Fibroblast of lung (primary cell): ENCODE measurements at regions not wholly inside any gene's neighbourhood (a gene's known extent, or its start where the extent isn't known, plus 50 kb on each side); places are given as distances from the start of the nearest gene placed in this dataset.
"Not testable (repeated sequence)": the region's sequence is repeated elsewhere in the genome, so short reads cannot be mapped to it uniquely, and the experiment has no call there.

Experiments used
- DNase-seq, 2 donors: peaks; one replicate each; pipeline versions ENCODE4 v3.0.0 to v3.0.0-alpha.2; 2010; ENCODE audit warnings: low read depth in 2 of 2
- H2AFZ ChIP-seq: 2 replicates; pipeline ENCODE4 v1.5.1; 2012; ENCODE audit warnings: low read length, control low read depth, inconsistent platforms
- H3K27ac ChIP-seq: 2 replicates; pipeline ENCODE4 v1.5.1; 2011; ENCODE audit warnings: low read length, control low read depth; ENCODE audit not compliant: insufficient read depth
- H3K27me3 ChIP-seq: 2 replicates; pipeline ENCODE4 v1.5.1; 2011; ENCODE audit warnings: mild to moderate bottlenecking, low read length; ENCODE audit not compliant: control insufficient read depth, insufficient read depth
- H3K36me3 ChIP-seq: 2 replicates; pipeline ENCODE4 v1.5.1; 2011; ENCODE audit warnings: low read length; ENCODE audit not compliant: control insufficient read depth, insufficient read depth
- H3K4me1 ChIP-seq: 2 replicates; pipeline ENCODE4 v1.5.1; 2011; ENCODE audit warnings: low read length; ENCODE audit not compliant: control insufficient read depth, insufficient read depth; ENCODE audit errors: extremely low read depth
- H3K4me2 ChIP-seq: 2 replicates; pipeline ENCODE4 v1.5.1; 2011; ENCODE audit warnings: low read length, control low read depth; ENCODE audit not compliant: insufficient read depth; ENCODE audit errors: extremely low read depth
- H3K4me3 ChIP-seq, 4 experiments: fragments of 200-600 bp in 1 of 4; sonication (generic) in 1 of 4; replicated peaks in 1 of 4; 2 replicates each; pipeline ENCODE4 v1.5.1; 2011 to 2016; ENCODE audit warnings: low read length in 4 of 4, low read depth in 3 of 4, mild to moderate bottlenecking in 3 of 4, control low read depth in 2 of 4, inconsistent platforms in 1 of 4, mixed read lengths in 1 of 4; ENCODE audit not compliant: insufficient read depth in 1 of 4; ENCODE audit errors: control extremely low read depth in 1 of 4
- H3K79me2 ChIP-seq: 2 replicates; pipeline ENCODE4 v1.5.1; 2012; ENCODE audit warnings: mild to moderate bottlenecking, low read length, inconsistent platforms; ENCODE audit not compliant: control insufficient read depth, insufficient read depth
- H3K9ac ChIP-seq: 2 replicates; pipeline ENCODE4 v1.5.1; 2011; ENCODE audit warnings: mild to moderate bottlenecking, low read length, control low read depth; ENCODE audit not compliant: insufficient read depth
- H3K9me3 ChIP-seq: 2 replicates; pipeline ENCODE4 v1.5.1; 2012; ENCODE audit warnings: low read depth, low read length; ENCODE audit not compliant: control insufficient read depth, insufficient read depth
- H4K20me1 ChIP-seq: 2 replicates; pipeline ENCODE4 v1.5.1; 2011; ENCODE audit warnings: low read length; ENCODE audit not compliant: control insufficient read depth, insufficient read depth; ENCODE audit errors: extremely low read depth
- EZH2 ChIP-seq: IDR thresholded peaks from 2 replicates; pipeline ENCODE4 v1.5.1; 2012; ENCODE audit warnings: low read length, control low read depth, mild to moderate bottlenecking; ENCODE audit errors: missing control alignments
- TF ChIP-seq, protein P1 (sequence below), 2 donors: IDR thresholded peaks in 1 of 2; conservative IDR thresholded peaks in 1 of 2; 1 replicate in 1 of 2; 2 replicates in 1 of 2; pipeline ENCODE4 v1.5.1; 2011 to 2012; ENCODE audit warnings: low read length in 2 of 2, control low read depth in 1 of 2, inconsistent platforms in 1 of 2, low read depth in 1 of 2, mild to moderate bottlenecking in 1 of 2

DNA sequence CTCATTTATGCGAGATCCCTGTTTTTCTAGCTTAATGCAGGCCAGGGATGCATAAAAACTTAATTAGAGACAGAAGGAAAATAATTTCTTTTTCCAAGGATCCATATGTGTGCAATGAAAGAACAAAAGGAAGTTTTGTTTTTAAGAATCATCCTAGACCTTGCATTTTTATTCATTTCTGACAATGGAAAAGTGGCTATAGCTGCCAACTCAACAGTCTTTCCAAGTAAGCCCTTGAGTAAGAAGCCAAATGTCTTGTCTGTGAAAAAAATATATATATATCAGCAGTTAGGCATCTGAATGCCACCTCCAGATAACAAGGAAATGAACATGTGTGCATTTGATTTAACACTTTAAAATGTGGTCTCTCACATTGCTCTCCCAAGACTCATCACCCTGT, 1397.6 kb downstream of the GATA3 start:
- Histone ChIP-seq H2AFZ (no peak overlapping the region), H3K79me2 (no peaks in the 10 kb centered on the region), H3K27ac (no peak overlapping the region), H3K4me2 (no peak overlapping the region), H3K4me3 (no peak overlapping the region), H3K36me3 (no peaks in the 10 kb centered on the region), H4K20me1 (no peaks in the 10 kb centered on the region), H3K9ac (no peak overlapping the region), H3K9me3 (no peaks in the 10 kb centered on the region), H3K27me3 (no peaks in the 10 kb centered on the region), H3K4me1 (no peaks in the 10 kb centered on the region)
- no peak for TF ChIP-seq EZH2
- TF ChIP-seq, protein P1, sequence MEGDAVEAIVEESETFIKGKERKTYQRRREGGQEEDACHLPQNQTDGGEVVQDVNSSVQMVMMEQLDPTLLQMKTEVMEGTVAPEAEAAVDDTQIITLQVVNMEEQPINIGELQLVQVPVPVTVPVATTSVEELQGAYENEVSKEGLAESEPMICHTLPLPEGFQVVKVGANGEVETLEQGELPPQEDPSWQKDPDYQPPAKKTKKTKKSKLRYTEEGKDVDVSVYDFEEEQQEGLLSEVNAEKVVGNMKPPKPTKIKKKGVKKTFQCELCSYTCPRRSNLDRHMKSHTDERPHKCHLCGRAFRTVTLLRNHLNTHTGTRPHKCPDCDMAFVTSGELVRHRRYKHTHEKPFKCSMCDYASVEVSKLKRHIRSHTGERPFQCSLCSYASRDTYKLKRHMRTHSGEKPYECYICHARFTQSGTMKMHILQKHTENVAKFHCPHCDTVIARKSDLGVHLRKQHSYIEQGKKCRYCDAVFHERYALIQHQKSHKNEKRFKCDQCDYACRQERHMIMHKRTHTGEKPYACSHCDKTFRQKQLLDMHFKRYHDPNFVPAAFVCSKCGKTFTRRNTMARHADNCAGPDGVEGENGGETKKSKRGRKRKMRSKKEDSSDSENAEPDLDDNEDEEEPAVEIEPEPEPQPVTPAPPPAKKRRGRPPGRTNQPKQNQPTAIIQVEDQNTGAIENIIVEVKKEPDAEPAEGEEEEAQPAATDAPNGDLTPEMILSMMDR (conservative IDR thresholded peaks at IDR 0.05 in 1 of 2, IDR thresholded peaks at IDR 0.05 in 1 of 2; ENCODE audit: low read depth in 1 of 2, low read length in 2 of 2) = no peak
- no peak for DNase-seq

DNA sequence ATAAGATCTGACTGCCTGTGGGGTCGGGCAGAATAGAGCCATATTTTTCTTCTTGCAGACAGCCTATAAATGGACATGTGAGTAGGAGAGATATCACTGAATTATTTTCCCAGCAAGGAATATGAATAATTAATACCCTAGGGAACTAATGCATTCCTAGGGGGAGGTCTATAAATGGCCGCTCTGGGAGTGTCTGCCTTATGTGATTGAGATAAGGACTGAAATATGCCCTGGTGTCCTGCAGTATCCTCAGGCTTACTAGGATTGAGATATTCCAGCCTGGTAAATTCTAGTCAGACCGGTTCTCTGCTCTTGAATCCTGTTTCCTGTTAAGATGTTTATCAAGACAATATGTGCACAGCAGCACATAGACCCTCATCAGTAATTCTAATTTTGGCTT, 1399.4 kb downstream of the GATA3 start:
- not testable (repeated sequence) for H3K4me1 ChIP-seq, H3K27ac ChIP-seq, H3K4me2 ChIP-seq, H4K20me1 ChIP-seq, H2AFZ ChIP-seq, H3K9ac ChIP-seq, DNase-seq, H3K27me3 ChIP-seq, H3K9me3 ChIP-seq, H3K79me2 ChIP-seq, H3K36me3 ChIP-seq, H3K4me3 ChIP-seq

DNA sequence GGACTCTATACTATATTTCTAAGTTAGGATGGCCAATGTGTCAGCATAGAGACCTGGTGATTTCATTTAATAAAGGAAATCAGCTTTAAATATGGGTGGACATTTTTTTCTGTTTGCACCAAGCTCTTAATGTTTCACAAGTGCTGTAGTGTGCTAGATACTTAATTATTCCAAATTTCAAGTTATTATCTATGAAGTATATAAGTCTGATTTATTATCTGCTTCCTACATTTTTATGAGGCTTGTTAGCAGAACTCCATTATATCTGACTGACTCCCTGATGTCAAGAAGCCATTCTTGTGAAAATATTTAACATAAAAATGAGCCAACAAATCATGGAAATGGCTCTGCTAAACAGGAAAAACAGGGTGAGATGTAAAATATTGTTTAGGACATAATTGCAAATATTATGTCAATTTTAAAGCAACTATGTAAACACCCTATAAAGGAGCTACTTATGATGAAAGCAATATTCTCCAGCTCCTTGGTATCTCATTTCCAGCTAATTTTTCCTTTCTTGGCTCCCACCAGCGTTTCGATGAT, 1415.2 kb downstream of the GATA3 start:
- Histone ChIP-seq H3K79me2 (no peaks in the 10 kb centered on the region), H3K4me3 (no peak overlapping the region), H3K9me3 (no peaks in the 10 kb centered on the region), H4K20me1 (no peaks in the 10 kb centered on the region), H3K9ac (no peak overlapping the region), H3K4me2 (no peak overlapping the region), H2AFZ (no peak overlapping the region), H3K27ac (no peak overlapping the region), H3K27me3 (no peaks in the 10 kb centered on the region), H3K36me3 (no peaks in the 10 kb centered on the region), H3K4me1 (no peaks in the 10 kb centered on the region)
- TF ChIP-seq EZH2 = no peak
- TF ChIP-seq, protein P1 (conservative IDR thresholded peaks at IDR 0.05 in 1 of 2, IDR thresholded peaks at IDR 0.05 in 1 of 2; ENCODE audit: low read depth in 1 of 2, low read length in 2 of 2) = no peak
- no peak for DNase-seq
